GM12878 (cell line): ENCODE measurements at regions not wholly inside any gene's neighbourhood (a gene's known extent, or its start where the extent isn't known, plus 50 kb on each side); places are given as distances from the start of the nearest gene placed in this dataset.

ENCODE experiments used
- ATAC-seq: fragments of 200-7000 bp; cut with Tn5 transposase; 3 replicates; pipeline ENCODE4 v1.9.1; 2020; ENCODE audit warnings: mild to moderate bottlenecking, moderate library complexity
- BruUV-seq: library from RNA; stranded (reverse); fragments of 400-500 nt; replicated peaks from 2 replicates; lab custom pipeline; 2021; lab: Mats Ljungman, UMichigan
- CTCF ChIA-PET: fragments of 300-600 bp; sonication (Branson Sonifier 250); formaldehyde crosslinking; extraction: SDS; loops from one replicate; lab custom pipeline; 2021; ENCODE audit warnings: inconsistent platforms; lab: Yijun Ruan, JAX
- POLR2A ChIA-PET: fragments of 350-600 bp; formaldehyde crosslinking; extraction: SDS; loops from one replicate; lab custom pipeline; 2021; ENCODE audit warnings: inconsistent platforms; lab: Charles Lee
- RAD21 ChIA-PET: fragments of 300-600 bp; sonication (Branson Sonifier 250); formaldehyde crosslinking; loops from one replicate; lab custom pipeline; 2023; ENCODE audit warnings: antibody characterized with exemption; ENCODE audit not compliant: unreplicated experiment; lab: Charles Lee
- SMC1A ChIA-PET: fragments of 300-600 bp; sonication (Branson Sonifier 250); formaldehyde crosslinking; loops from one replicate; lab custom pipeline; 2023; ENCODE audit not compliant: unreplicated experiment, uncharacterized antibody; lab: Charles Lee
- DNase-seq: peaks from one replicate; pipeline ENCODE4 v3.0.0-alpha.2; 2011; ENCODE audit warnings: low read depth, low spot score
- FAIRE-seq: peaks from 3 replicates; lab custom pipeline; 2011; peaks lifted over from hg19 to GRCh38; lab: Jason Lieb, UNC
- H2AFZ ChIP-seq: 2 replicates; pipeline ENCODE4 v1.6.0; 2011; ENCODE audit warnings: low read depth, low read length, control low read depth; ENCODE audit not compliant: control insufficient read depth
- H3K27ac ChIP-seq: 2 replicates; pipeline ENCODE4 v1.5.1; 2011; ENCODE audit warnings: control low read depth; ENCODE audit not compliant: control insufficient read depth, insufficient read depth
- H3K27me3 ChIP-seq, 2 experiments: replicated peaks in 1 of 2; 2 replicates each; pipeline versions ENCODE4 v1.6.0 to v1.6.1; 2011; ENCODE audit warnings: low read length in 1 of 2; ENCODE audit not compliant: control insufficient read depth in 2 of 2, insufficient read depth in 2 of 2
- H3K36me3 ChIP-seq, 2 experiments: 2 replicates each; pipeline ENCODE4 v1.5.1; 2011; ENCODE audit warnings: low read length in 1 of 2; ENCODE audit not compliant: control insufficient read depth in 2 of 2, insufficient read depth in 2 of 2
- H3K4me1 ChIP-seq: 2 replicates; pipeline ENCODE4 v1.6.1; 2011; ENCODE audit warnings: mild to moderate bottlenecking, low read length, moderate library complexity, mixed read lengths; ENCODE audit not compliant: control insufficient read depth, insufficient read depth
- H3K4me2 ChIP-seq: 2 replicates; pipeline ENCODE4 v1.6.0; 2011; ENCODE audit warnings: control low read depth; ENCODE audit not compliant: control insufficient read depth, insufficient read depth
- H3K4me3 ChIP-seq: fragments of 200-600 bp; sonication (generic); 2 replicates; pipeline ENCODE4 v1.5.1; 2016
- H3K79me2 ChIP-seq: 2 replicates; pipeline ENCODE4 v1.6.0; 2011; ENCODE audit warnings: low read length; ENCODE audit not compliant: control insufficient read depth, insufficient read depth
- H3K9ac ChIP-seq: 2 replicates; pipeline ENCODE4 v1.8.0; 2011; ENCODE audit warnings: low read length, control low read depth, mixed read lengths; ENCODE audit not compliant: control insufficient read depth, insufficient read depth
- H3K9me3 ChIP-seq: replicated peaks from 3 replicates; pipeline ENCODE4 v1.5.1; 2011; ENCODE audit warnings: mild to moderate bottlenecking, low read length; ENCODE audit not compliant: control insufficient read depth, insufficient read depth
- H4K20me1 ChIP-seq: 2 replicates; pipeline ENCODE4 v1.6.0; 2011; ENCODE audit not compliant: control insufficient read depth, insufficient read depth
- ASH2L ChIP-seq: fragments of 300-600, 200-600 bp; sonication (generic); IDR thresholded peaks from 2 replicates; pipeline ENCODE4 v1.6.1; 2017; ENCODE audit warnings: low read depth, mild to moderate bottlenecking, borderline replicate concordance
- ATF2 ChIP-seq: IDR thresholded peaks from 2 replicates; pipeline ENCODE4 v1.6.1; 2012; ENCODE audit warnings: low read length, inconsistent platforms
- BRCA1 ChIP-seq: IDR thresholded peaks from 2 replicates; pipeline ENCODE4 v1.6.1; 2011; ENCODE audit warnings: low read depth, low read length, improper control_type of control experiment
- CHD4 ChIP-seq: fragments of 200-600 bp; sonication (generic); IDR thresholded peaks from 2 replicates; pipeline ENCODE4 v1.6.1; 2016; ENCODE audit warnings: mild to moderate bottlenecking
- IKZF1 ChIP-seq: fragments of 450-650 bp; conservative IDR thresholded peaks from 2 replicates; pipeline ENCODE4 v1.6.1; 2017; ENCODE audit warnings: antibody characterized with exemption, mild to moderate bottlenecking
- NRF1 ChIP-seq: conservative IDR thresholded peaks from 2 replicates; pipeline ENCODE4 v1.6.1; 2011; ENCODE audit warnings: mild to moderate bottlenecking, low read depth, low read length, improper control_type of control experiment
- PBX3 ChIP-seq: IDR thresholded peaks from 2 replicates; pipeline ENCODE4 v1.6.1; 2011; ENCODE audit warnings: mild to moderate bottlenecking, low read depth, low read length, moderate library complexity; ENCODE audit not compliant: insufficient replicate concordance
- POLR2A ChIP-seq: IDR thresholded peaks from 2 replicates; pipeline ENCODE4 v1.6.1; 2011; ENCODE audit warnings: low read depth, mild to moderate bottlenecking, low read length
- SPI1 ChIP-seq: IDR thresholded peaks from 2 replicates; pipeline ENCODE4 v1.6.1; 2011; ENCODE audit warnings: low read depth, mild to moderate bottlenecking, low read length, moderate library complexity, borderline replicate concordance; ENCODE audit not compliant: insufficient read depth
- STAT1 ChIP-seq: fragments of 450-650 bp; conservative IDR thresholded peaks from 2 replicates; pipeline ENCODE4 v1.6.1; 2014; ENCODE audit warnings: antibody characterized with exemption, mild to moderate bottlenecking
- USF2 ChIP-seq: IDR thresholded peaks from 2 replicates; pipeline ENCODE4 v1.6.1; 2011; ENCODE audit warnings: low read depth, low read length, improper control_type of control experiment, borderline replicate concordance
- ZNF384 ChIP-seq: IDR thresholded peaks from 2 replicates; pipeline ENCODE4 v1.6.1; 2012; ENCODE audit warnings: low read depth, mild to moderate bottlenecking, low read length, improper control_type of control experiment, borderline replicate concordance
- ZZZ3 ChIP-seq: IDR thresholded peaks from 2 replicates; pipeline ENCODE4 v1.6.1; 2011; ENCODE audit warnings: low read depth; ENCODE audit not compliant: control insufficient read depth, insufficient read length
- WGBS: methylation state at CpG from one replicate; pipeline ENCODE4 v1.1.6; 2016; ENCODE audit warnings: low lambda C conversion rate; ENCODE audit not compliant: insufficient replicate concordance, insufficient coverage; ENCODE audit errors: missing lambda C conversion rate; 5-methylcytosine and 5-hydroxymethylcytosine counted together
- in situ Hi-C: fragments of 300-500 bp; cut with MboI; formaldehyde crosslinking; loops from 9 replicates; pipeline ENCODE4 v1.14.3; 2018; ENCODE audit warnings: mixed read lengths
- intact Hi-C: fragments of 100-400 bp; cut with micrococcal nuclease; formaldehyde crosslinking; loops from one replicate; pipeline ENCODE4 v1.14.2; 2022; ENCODE audit not compliant: unreplicated experiment

GRCh38 chr6:141359953-141360352 is 772.8 kb upstream of the GJE1 start:
- H2AFZ ChIP-seq: no peak overlapping the region
- POLR2A ChIA-PET: no interaction called here
- no TSS peak for BruUV-seq

GRCh38 chr6:141354191-141354955 is 778.4 kb upstream of the GJE1 start:
- Histone ChIP-seq H3K9ac (no peak overlapping the region), H2AFZ (no peak overlapping the region), H3K79me2 (no peaks in the 10 kb centered on the region), H4K20me1 (no peaks in the 10 kb centered on the region), H3K4me1 (no peaks in the 10 kb centered on the region), H3K9me3 (no peaks in the 10 kb centered on the region), H3K27ac (no peak overlapping the region), H3K36me3 (no peaks in the 10 kb centered on the region), H3K4me3 (no peak overlapping the region), H3K27me3 (no peaks in the 10 kb centered on the region), H3K4me2 (no peak overlapping the region)
- intact Hi-C loops: no loop called here
- FAIRE-seq: no peak
- ChIA-PET CTCF (interaction anchor here (1.2 to 1.6 kb wide), 3 partner anchors 9 to 32 kb away, joined by 3 to 6 read pairs (median 3); no protein-coding TSS in a partner anchor), POLR2A (no interaction called here), SMC1A (interaction anchor here (1.3 kb wide), 1 partner anchor 11 kb away, joined by 4 read pairs; no protein-coding TSS in a partner anchor), RAD21 (no interaction called here)
- WGBS: 48% methylated on average over 4 of the region's 4 CpGs
- in situ Hi-C loops: no loop called here
- no TSS peak for BruUV-seq
- no peak for DNase-seq
- no peak for ATAC-seq
- no peak for TF ChIP-seq STAT1
- TF ChIP-seq ZNF384: no peak
- no peak for TF ChIP-seq NRF1
- TF ChIP-seq ZZZ3: no peak
- TF ChIP-seq CHD4: no peak
- TF ChIP-seq IKZF1: no peak
- TF ChIP-seq BRCA1: no peak
- TF ChIP-seq ASH2L: no peak
- TF ChIP-seq USF2: no peak
- TF ChIP-seq PBX3: no peak
- no peak for TF ChIP-seq SPI1
- no peak for TF ChIP-seq ATF2

More at GRCh38 chr6:141359953-141360352, 772.8 kb upstream of the GJE1 start:
- H3K36me3 ChIP-seq: no peaks in the 10 kb centered on the region
- TF ChIP-seq POLR2A: no peak
- TF ChIP-seq NRF1: no peak
- TF ChIP-seq, all 136 proteins: peak for 0
- Histone ChIP-seq H3K4me1 (no peaks in the 10 kb centered on the region), H3K9ac (no peak overlapping the region), H3K27ac (no peak overlapping the region), H3K4me3 (no peak overlapping the region), H3K79me2 (no peaks in the 10 kb centered on the region), H3K4me2 (no peak overlapping the region), H3K27me3 (no peaks in the 10 kb centered on the region), H4K20me1 (no peaks in the 10 kb centered on the region), H3K9me3 (no peaks in the 10 kb centered on the region)
- RAD21 ChIA-PET: interaction anchor here (0.7 kb wide), 1 partner anchor 11 kb away, joined by 3 read pairs; no protein-coding TSS in a partner anchor
- DNase-seq (no peak), FAIRE-seq (no peak), ATAC-seq (no peak)
- CTCF ChIA-PET: interaction anchor here (1.3 kb wide), 1 partner anchor 10 kb away, joined by 5 read pairs; no protein-coding TSS in a partner anchor
- SMC1A ChIA-PET: interaction anchor here (0.6 to 1.4 kb wide), 3 partner anchors 11 to 283 kb away, joined by 3 to 5 read pairs (median 3); no protein-coding TSS in a partner anchor
- 23% methylated on average over 5 of the region's 5 CpGs for WGBS
- in situ Hi-C loops: no loop called here
- intact Hi-C loops: no loop called here
